Activated CD8-positive, alpha-beta memory T cell treated with anti-CD3 and anti-CD28 coated beads, Interleukin-2, amount 50 U/mL, for 48 hours (primary cell): ENCODE measurements at regions not wholly inside any gene's neighbourhood (a gene's known extent, or its start where the extent isn't known, plus 50 kb on each side); places are given as distances from the start of the nearest gene placed in this dataset.
"Not testable (repeated sequence)": the region's sequence is repeated elsewhere in the genome, so short reads cannot be mapped to it uniquely, and the experiment has no call there.

Experiments
- DNase-seq: peaks from one replicate; pipeline ENCODE4 v3.0.0-alpha.2; 2020

GRCh38 chr1:224539971-224540370 lies 76.1 kb upstream of the CNIH3 start:
- DNase-seq = no peak

GRCh38 chr1:224540535-224540934 lies 75.6 kb upstream of the CNIH3 start:
- no peak for DNase-seq

- no peak for DNase-seq
Observed at GRCh38 chr1:224541072-224541790, 74.9 kb upstream of the CNIH3 start.

GRCh38 chr1:224541901-224542630 lies 74.1 kb upstream of the CNIH3 start:
- no peak for DNase-seq

GRCh38 chr1:224542783-224543440 lies 73.2 kb upstream of the CNIH3 start:
- no peak for DNase-seq

- no peak for DNase-seq
Observed at GRCh38 chr1:224543453-224543852, 72.7 kb upstream of the CNIH3 start.

GRCh38 chr1:224544346-224545110 lies 71.6 kb upstream of the CNIH3 start:
- no peak for DNase-seq

GRCh38 chr1:224545571-224545970 lies 70.5 kb upstream of the CNIH3 start:
- no peak for DNase-seq

GRCh38 chr1:224548676-224549075 lies 67.4 kb upstream of the CNIH3 start:
- no peak for DNase-seq

GRCh38 chr1:224551189-224551588 lies 64.9 kb upstream of the CNIH3 start:
- DNase-seq = not testable (repeated sequence)

- no peak for DNase-seq
Observed at GRCh38 chr1:224554056-224554455, 62.1 kb upstream of the CNIH3 start.

GRCh38 chr1:224554620-224555259 lies 61.4 kb upstream of the CNIH3 start:
- no peak for DNase-seq

GRCh38 chr1:224558904-224559303 lies 57.2 kb upstream of the CNIH3 start:
- no peak for DNase-seq

- DNase-seq = no peak
Observed at GRCh38 chr1:224559981-224560728, 56.0 kb upstream of the CNIH3 start.

- DNase-seq = not testable (repeated sequence)
Observed at GRCh38 chr1:224562881-224563280, 53.2 kb upstream of the CNIH3 start.

GRCh38 chr1:224563666-224564065 lies 52.5 kb upstream of the CNIH3 start:
- DNase-seq = no peak

GRCh38 chr1:224564454-224565084 lies 51.5 kb upstream of the CNIH3 start:
- no peak for DNase-seq

- no peak for DNase-seq
Observed at GRCh38 chr1:224565186-224565585, 50.9 kb upstream of the CNIH3 start.

GRCh38 chr1:224565611-224566406 lies 50.3 kb upstream of the CNIH3 start:
- DNase-seq = no peak
